ENCODE measurements at regions not wholly inside any gene's neighbourhood (a gene's known extent, or its start where the extent isn't known, plus 50 kb on each side); places are given as distances from the start of the nearest gene placed in this dataset.

DNA sequence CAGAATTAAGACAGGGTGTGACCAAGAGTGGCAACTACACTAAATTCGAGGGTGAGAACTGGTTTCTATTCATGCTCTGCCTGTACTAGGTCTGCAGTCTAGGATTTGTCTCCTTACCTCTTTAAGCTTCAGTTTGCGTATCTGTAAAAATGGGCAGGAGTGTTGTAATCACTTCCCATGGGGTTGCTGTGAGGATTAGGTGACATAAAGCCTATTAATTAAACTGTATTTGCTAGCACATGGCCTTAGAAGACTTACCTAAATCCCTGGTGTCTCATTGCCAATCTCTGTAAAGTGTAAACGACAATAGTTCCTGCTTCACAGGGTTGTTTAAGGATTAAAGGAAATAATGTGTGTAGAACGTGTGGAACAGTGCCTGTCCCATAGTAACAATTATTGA is 193.6 kb downstream of the DRD1 start:
- DNase-seq (ENCODE audit: low read depth): no peak
- in situ Hi-C loops (cut with HindIII; ENCODE audit: low sequenced_read_pairs): no loop called here
- TF ChIP-seq, protein P1, sequence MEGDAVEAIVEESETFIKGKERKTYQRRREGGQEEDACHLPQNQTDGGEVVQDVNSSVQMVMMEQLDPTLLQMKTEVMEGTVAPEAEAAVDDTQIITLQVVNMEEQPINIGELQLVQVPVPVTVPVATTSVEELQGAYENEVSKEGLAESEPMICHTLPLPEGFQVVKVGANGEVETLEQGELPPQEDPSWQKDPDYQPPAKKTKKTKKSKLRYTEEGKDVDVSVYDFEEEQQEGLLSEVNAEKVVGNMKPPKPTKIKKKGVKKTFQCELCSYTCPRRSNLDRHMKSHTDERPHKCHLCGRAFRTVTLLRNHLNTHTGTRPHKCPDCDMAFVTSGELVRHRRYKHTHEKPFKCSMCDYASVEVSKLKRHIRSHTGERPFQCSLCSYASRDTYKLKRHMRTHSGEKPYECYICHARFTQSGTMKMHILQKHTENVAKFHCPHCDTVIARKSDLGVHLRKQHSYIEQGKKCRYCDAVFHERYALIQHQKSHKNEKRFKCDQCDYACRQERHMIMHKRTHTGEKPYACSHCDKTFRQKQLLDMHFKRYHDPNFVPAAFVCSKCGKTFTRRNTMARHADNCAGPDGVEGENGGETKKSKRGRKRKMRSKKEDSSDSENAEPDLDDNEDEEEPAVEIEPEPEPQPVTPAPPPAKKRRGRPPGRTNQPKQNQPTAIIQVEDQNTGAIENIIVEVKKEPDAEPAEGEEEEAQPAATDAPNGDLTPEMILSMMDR (IDR thresholded peaks at IDR 0.05; ENCODE audit: low read depth, low read length, missing control alignments): no peak
- H3K4me3 ChIP-seq (ENCODE audit: low read depth, low read length): no peak overlapping the region

DNA sequence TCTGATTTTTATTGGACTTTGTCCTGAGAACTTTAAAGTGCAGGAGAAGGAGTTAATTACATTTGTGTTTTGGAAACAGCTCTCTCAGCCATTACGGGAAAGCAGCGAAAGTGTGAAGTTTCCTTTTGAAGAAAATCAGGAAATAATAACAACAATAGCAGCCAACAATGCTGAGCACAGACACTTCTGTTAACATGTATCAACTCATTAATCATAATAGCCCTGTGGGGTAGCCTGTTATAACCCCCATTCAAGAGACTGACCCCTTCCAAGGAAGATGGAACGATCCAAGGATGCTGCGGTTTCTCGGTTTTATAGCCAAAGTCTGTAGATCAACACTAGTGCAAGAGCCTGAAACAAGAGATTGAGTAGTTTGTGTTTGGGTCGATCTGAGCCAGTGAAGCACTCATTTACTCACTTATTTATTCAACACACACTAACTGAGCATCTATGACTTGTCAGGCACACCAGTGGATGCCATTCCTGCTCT is 195.5 kb downstream of the DRD1 start:
- DNase-seq (ENCODE audit: low read depth): peak; percentile 82
- TF ChIP-seq, protein P1 (IDR thresholded peaks at IDR 0.05; ENCODE audit: low read depth, low read length, missing control alignments): no peak
- no peak overlapping the region for H3K4me3 ChIP-seq (ENCODE audit: low read depth, low read length)
- in situ Hi-C loops (cut with HindIII; ENCODE audit: low sequenced_read_pairs): no loop called here

DNA sequence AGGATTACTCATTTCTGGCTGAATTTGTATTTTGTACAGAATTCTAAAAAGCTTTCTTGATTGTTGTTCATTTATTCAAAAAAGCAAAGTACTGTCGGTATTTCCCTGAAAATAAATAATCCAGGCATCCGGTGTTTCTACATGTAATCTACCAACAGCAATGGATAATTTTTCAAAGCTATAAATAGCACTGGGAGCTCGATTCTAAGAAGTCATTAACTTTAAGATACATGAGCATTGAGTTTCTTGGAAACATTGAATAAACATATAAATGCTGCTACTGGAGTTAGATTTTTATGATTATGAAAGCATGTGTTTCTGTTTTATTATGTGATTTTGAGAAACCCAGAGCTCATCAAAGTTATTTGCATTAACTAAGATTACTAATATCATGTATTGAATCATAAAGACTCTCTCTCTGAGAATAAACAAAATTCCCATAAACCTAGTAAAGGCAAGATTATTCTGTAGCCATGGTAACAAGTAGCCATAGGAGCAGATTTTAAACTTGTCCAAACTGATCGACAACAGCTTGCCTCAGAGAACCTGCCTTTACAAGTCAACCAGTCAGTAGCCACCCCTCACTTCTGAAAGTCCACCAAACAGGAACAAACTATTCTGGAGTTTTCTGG is 197.0 kb downstream of the DRD1 start:
- H3K4me3 ChIP-seq (ENCODE audit: low read depth, low read length): no peak overlapping the region
- in situ Hi-C loops (cut with HindIII; ENCODE audit: low sequenced_read_pairs): no loop called here
- DNase-seq (ENCODE audit: low read depth): no peak
- TF ChIP-seq, protein P1 (IDR thresholded peaks at IDR 0.05; ENCODE audit: low read depth, low read length, missing control alignments): no peak

DNA sequence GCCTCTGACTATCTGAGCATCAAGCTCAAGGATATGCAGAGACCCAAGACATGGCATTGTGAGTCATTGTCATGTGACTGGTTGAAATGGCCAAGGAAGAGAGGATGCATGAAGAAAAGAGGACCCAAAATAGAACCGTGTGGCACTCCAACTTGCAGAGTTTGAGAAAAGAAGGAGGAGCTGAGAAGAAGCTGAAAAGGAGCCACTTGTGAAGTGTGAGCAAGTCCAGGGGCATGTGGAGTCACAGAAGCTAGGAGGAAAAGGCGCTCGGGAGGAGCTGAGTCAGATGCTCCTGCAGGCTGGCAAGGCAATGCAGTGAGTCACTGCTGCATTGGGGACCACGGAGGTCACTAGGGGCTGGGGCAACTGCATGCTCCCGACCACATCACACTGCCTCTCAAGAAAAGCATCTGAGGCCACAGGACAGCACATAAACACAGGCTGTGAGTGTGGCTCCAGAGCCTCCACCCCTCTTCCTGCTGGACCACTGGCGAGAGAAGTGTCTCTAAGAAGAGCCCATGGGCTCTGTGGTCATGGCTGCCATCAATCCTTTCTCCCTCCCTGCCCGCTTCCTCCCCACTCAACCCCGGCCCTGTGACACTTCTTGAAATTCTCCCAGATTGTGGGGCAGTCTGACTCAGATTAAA is 197.6 kb downstream of the DRD1 start:
- TF ChIP-seq, protein P1 (IDR thresholded peaks at IDR 0.05; ENCODE audit: low read depth, low read length, missing control alignments): no peak
- H3K4me3 ChIP-seq (ENCODE audit: low read depth, low read length): no peak overlapping the region
- in situ Hi-C loops (cut with HindIII; ENCODE audit: low sequenced_read_pairs): no loop called here
- peak; percentile 77 for DNase-seq (ENCODE audit: low read depth)

DNA sequence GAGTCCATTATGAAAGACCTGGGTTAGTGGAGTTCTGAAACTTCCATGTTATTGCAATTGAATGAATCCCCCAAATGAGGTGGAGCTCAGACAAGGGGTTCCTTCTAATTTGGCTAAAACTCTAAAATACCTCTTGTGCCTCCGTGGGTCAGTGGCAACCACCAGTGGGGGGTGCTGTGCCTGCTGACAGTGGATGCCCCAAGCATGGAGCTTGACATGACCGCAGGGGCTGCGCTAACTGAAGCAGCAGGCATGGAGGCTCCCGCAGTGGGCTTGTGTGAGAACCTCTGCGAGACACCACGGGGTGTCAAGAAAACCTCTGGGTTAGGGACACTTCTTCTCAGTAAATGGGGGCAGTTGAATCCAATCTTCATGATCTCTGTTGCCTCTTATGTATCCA is 200.5 kb downstream of the DRD1 start:
- in situ Hi-C loops (cut with HindIII; ENCODE audit: low sequenced_read_pairs): no loop called here
- no peak overlapping the region for H3K4me3 ChIP-seq (ENCODE audit: low read depth, low read length)
- no peak for DNase-seq (ENCODE audit: low read depth)
- TF ChIP-seq, protein P1 (IDR thresholded peaks at IDR 0.05; ENCODE audit: low read depth, low read length, missing control alignments): no peak

DNA sequence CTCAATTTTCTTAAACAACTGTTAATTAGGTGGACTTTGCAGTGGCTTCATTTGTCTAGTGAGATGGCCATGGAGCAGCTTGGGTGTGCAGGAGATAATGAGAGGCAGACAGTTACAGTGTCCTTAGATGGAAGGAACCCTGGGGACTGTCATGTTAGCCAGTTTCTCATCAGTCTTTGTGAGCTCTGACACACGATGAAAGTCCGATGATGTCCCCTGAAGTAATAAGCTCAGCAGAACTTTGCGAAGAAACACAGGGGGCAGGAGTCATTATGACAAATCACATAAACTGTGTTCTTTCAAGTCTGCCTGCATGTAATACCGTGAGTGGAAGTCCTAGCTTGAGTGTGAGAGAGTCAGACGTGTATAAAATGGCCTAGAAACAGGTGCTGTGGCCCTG is 201.8 kb downstream of the DRD1 start:
- in situ Hi-C loops (cut with HindIII; ENCODE audit: low sequenced_read_pairs): no loop called here
- TF ChIP-seq, protein P1 (IDR thresholded peaks at IDR 0.05; ENCODE audit: low read depth, low read length, missing control alignments): no peak
- no peak overlapping the region for H3K4me3 ChIP-seq (ENCODE audit: low read depth, low read length)
- DNase-seq (ENCODE audit: low read depth): no peak
